IMR-90 (cell line): ENCODE measurements at regions not wholly inside any gene's neighbourhood (a gene's known extent, or its start where the extent isn't known, plus 50 kb on each side); places are given as distances from the start of the nearest gene placed in this dataset.

Experiments used
- ATAC-seq: fragments of 200-7000 bp; cut with Tn5 transposase; 2 replicates; pipeline ENCODE4 v1.9.1; 2020; ENCODE audit warnings: low read depth, mild to moderate bottlenecking, moderate library complexity
- BruUV-seq: library from RNA; stranded (reverse); fragments of 400-500 nt; replicated peaks from 2 replicates; lab custom pipeline; 2021; lab: Mats Ljungman, UMichigan
- CTCF ChIA-PET: fragments of 300-600 bp; formaldehyde crosslinking; extraction: SDS; loops from one replicate; lab custom pipeline; 2021; ENCODE audit warnings: antibody characterized with exemption; lab: Yijun Ruan, JAX
- POLR2A ChIA-PET: fragments of 300-600 bp; sonication (Branson Sonifier 250); formaldehyde crosslinking; loops from one replicate; lab custom pipeline; 2022; ENCODE audit warnings: antibody characterized with exemption; ENCODE audit not compliant: unreplicated experiment; lab: Charles Lee
- DNase-seq: peaks from one replicate; pipeline ENCODE4 v3.0.0; 2013
- H2AFZ ChIP-seq: replicated peaks from 2 replicates; pipeline ENCODE3; 2013; ENCODE audit warnings: low read length, mild to moderate bottlenecking; ENCODE audit not compliant: poor library complexity
- H2AK5ac ChIP-seq: 2 replicates; pipeline ENCODE4 v1.6.1; 2013; ENCODE audit warnings: low read depth, low read length, inconsistent platforms
- H2AK9ac ChIP-seq: replicated peaks from 2 replicates; pipeline ENCODE3; 2013; ENCODE audit warnings: mild to moderate bottlenecking, low read depth, low read length, moderate library complexity; ENCODE audit not compliant: poor library complexity
- H2BK120ac ChIP-seq: 2 replicates; pipeline ENCODE4 v1.6.1; 2013; ENCODE audit warnings: low read depth, low read length, inconsistent platforms
- H2BK15ac ChIP-seq: 3 replicates; pipeline ENCODE4 v1.6.1; 2013; ENCODE audit warnings: low read depth, low read length, inconsistent platforms
- H2BK20ac ChIP-seq: 2 replicates; pipeline ENCODE4 v1.6.1; 2013; ENCODE audit warnings: low read depth, mild to moderate bottlenecking, inconsistent platforms, low read length, moderate library complexity
- H2BK5ac ChIP-seq: 2 replicates; pipeline ENCODE4 v1.6.1; 2013; ENCODE audit warnings: mild to moderate bottlenecking, low read depth, low read length, inconsistent platforms; ENCODE audit not compliant: poor library complexity, severe bottlenecking
- H3K14ac ChIP-seq: replicated peaks from 2 replicates; pipeline ENCODE4 v1.6.1; 2013; ENCODE audit warnings: low read depth, low read length, inconsistent platforms
- H3K18ac ChIP-seq: 2 replicates; pipeline ENCODE4 v1.6.1; 2013; ENCODE audit warnings: low read depth, low read length, control low read depth
- H3K23ac ChIP-seq: 2 replicates; pipeline ENCODE4 v1.6.1; 2013; ENCODE audit warnings: low read depth, low read length, inconsistent platforms
- H3K27ac ChIP-seq: 2 replicates; pipeline ENCODE4 v1.5.1; 2013; ENCODE audit warnings: mild to moderate bottlenecking, control low read depth, low read length; ENCODE audit not compliant: insufficient read depth
- H3K27me3 ChIP-seq: 2 replicates; pipeline ENCODE4 v1.6.1; 2013; ENCODE audit warnings: low read length; ENCODE audit not compliant: control insufficient read depth, insufficient read depth
- H3K36me3 ChIP-seq: 2 replicates; pipeline ENCODE4 v1.6.1; 2013; ENCODE audit warnings: low read length, mixed read lengths; ENCODE audit not compliant: control insufficient read depth, insufficient read depth
- H3K4ac ChIP-seq: 2 replicates; pipeline ENCODE4 v1.6.1; 2013; ENCODE audit warnings: low read depth, low read length, inconsistent platforms
- H3K4me1 ChIP-seq: 2 replicates; pipeline ENCODE4 v1.6.1; 2013; ENCODE audit warnings: low read length, mixed read lengths; ENCODE audit not compliant: control insufficient read depth, insufficient read depth
- H3K4me2 ChIP-seq: 2 replicates; pipeline ENCODE4 v1.6.1; 2013; ENCODE audit warnings: low read depth, mild to moderate bottlenecking, control low read depth, low read length, moderate library complexity
- H3K4me3 ChIP-seq: 2 replicates; pipeline ENCODE4 v1.5.1; 2013; ENCODE audit warnings: low read depth, mild to moderate bottlenecking, control low read depth, low read length, moderate library complexity; ENCODE audit not compliant: insufficient read depth
- H3K56ac ChIP-seq: 2 replicates; pipeline ENCODE4 v1.6.1; 2013; ENCODE audit warnings: low read length, inconsistent platforms; ENCODE audit not compliant: insufficient read depth; ENCODE audit errors: extremely low read depth
- H3K79me1 ChIP-seq, 2 experiments: 2 replicates each; pipeline ENCODE4 v1.6.1; 2013; ENCODE audit warnings: low read length in 2 of 2, inconsistent platforms in 1 of 2, low read depth in 1 of 2
- H3K9ac ChIP-seq: 2 replicates; pipeline ENCODE4 v1.6.1; 2013; ENCODE audit warnings: low read depth, low read length, control low read depth
- H3K9me1 ChIP-seq: 2 replicates; pipeline ENCODE4 v1.6.1; 2013; ENCODE audit warnings: low read length, inconsistent platforms; ENCODE audit not compliant: insufficient read depth
- H3K9me3 ChIP-seq: 2 replicates; pipeline ENCODE4 v1.6.1; 2013; ENCODE audit warnings: low read length; ENCODE audit not compliant: control insufficient read depth, insufficient read depth
- H4K20me1 ChIP-seq: 2 replicates; pipeline ENCODE4 v1.6.1; 2013; ENCODE audit warnings: low read length, inconsistent platforms; ENCODE audit not compliant: insufficient read depth
- H4K5ac ChIP-seq: 2 replicates; pipeline ENCODE4 v1.6.1; 2013; ENCODE audit warnings: mild to moderate bottlenecking, low read depth, low read length, control low read depth
- H4K8ac ChIP-seq, 2 experiments: 2 replicates each; pipeline ENCODE4 v1.6.1; 2013; ENCODE audit warnings: low read depth in 2 of 2, low read length in 2 of 2, control low read depth in 1 of 2, inconsistent platforms in 1 of 2
- H4K91ac ChIP-seq: 2 replicates; pipeline ENCODE4 v1.6.1; 2013; ENCODE audit warnings: low read depth, low read length, inconsistent platforms; ENCODE audit not compliant: insufficient read depth
- BHLHE40 ChIP-seq: fragments of 150-350 bp; IDR thresholded peaks from 2 replicates; pipeline ENCODE4 v1.6.1; 2016; ENCODE audit warnings: mild to moderate bottlenecking, low read depth, low read length
- CEBPB ChIP-seq: IDR thresholded peaks from 2 replicates; pipeline ENCODE4 v1.6.1; 2012; ENCODE audit warnings: low read depth, low read length, improper control_type of control experiment
- CTCF ChIP-seq: conservative IDR thresholded peaks from 2 replicates; pipeline ENCODE4 v1.5.1; 2012; ENCODE audit warnings: mild to moderate bottlenecking, low read depth, low read length, improper control_type of control experiment
- ELK1 ChIP-seq: fragments of 150-350 bp; IDR thresholded peaks from 2 replicates; pipeline ENCODE4 v1.6.1; 2016; ENCODE audit warnings: low read depth, mild to moderate bottlenecking, low read length, moderate library complexity, borderline replicate concordance
- FOS ChIP-seq: fragments of 150-350 bp; IDR thresholded peaks from 2 replicates; pipeline ENCODE4 v1.6.1; 2016; ENCODE audit warnings: low read depth, low read length
- MAFK ChIP-seq: IDR thresholded peaks from 2 replicates; pipeline ENCODE4 v1.6.1; 2012; ENCODE audit warnings: low read depth, low read length, improper control_type of control experiment
- MAZ ChIP-seq: IDR thresholded peaks from 2 replicates; pipeline ENCODE4 v1.6.1; 2012; ENCODE audit warnings: low read depth, mild to moderate bottlenecking, low read length, improper control_type of control experiment, moderate library complexity, borderline replicate concordance
- MXI1 ChIP-seq: IDR thresholded peaks from 2 replicates; pipeline ENCODE4 v1.6.1; 2012; ENCODE audit warnings: low read depth, mild to moderate bottlenecking, low read length, moderate library complexity, borderline replicate concordance
- NFE2L2 ChIP-seq: fragments of 150-350 bp; IDR thresholded peaks from 2 replicates; pipeline ENCODE4 v1.6.1; 2016; ENCODE audit warnings: low read depth, mild to moderate bottlenecking, low read length
- POLR2A ChIP-seq: IDR thresholded peaks from 2 replicates; pipeline ENCODE4 v1.6.1; 2012; ENCODE audit warnings: mild to moderate bottlenecking, low read depth, low read length
- RAD21 ChIP-seq: IDR thresholded peaks from 2 replicates; pipeline ENCODE4 v1.6.1; 2012; ENCODE audit warnings: low read length, improper control_type of control experiment
- RCOR1 ChIP-seq: IDR thresholded peaks from 2 replicates; pipeline ENCODE4 v1.6.1; 2012; ENCODE audit warnings: mild to moderate bottlenecking, low read length, improper control_type of control experiment; ENCODE audit not compliant: insufficient replicate concordance
- RFX5 ChIP-seq: IDR thresholded peaks from 2 replicates; pipeline ENCODE4 v1.8.0; 2012; ENCODE audit warnings: low read depth, mild to moderate bottlenecking, low read length, moderate library complexity
- SMC3 ChIP-seq: fragments of 150-350 bp; IDR thresholded peaks from 2 replicates; pipeline ENCODE4 v1.6.1; 2016; ENCODE audit warnings: low read depth, mild to moderate bottlenecking, antibody characterized with exemption, low read length, moderate library complexity
- USF2 ChIP-seq: fragments of 150-350 bp; IDR thresholded peaks from 2 replicates; pipeline ENCODE4 v1.6.1; 2017; ENCODE audit warnings: mild to moderate bottlenecking, antibody characterized with exemption, low read length, low read depth
- WGBS, 2 experiments: methylation state at CpG; one replicate each; pipeline versions ENCODE4 v1.1.5 to v1.1.7; 2013; ENCODE audit warnings: missing lambda C conversion rate in 2 of 2; ENCODE audit not compliant: insufficient read length in 1 of 2; ENCODE audit errors: extremely low coverage in 2 of 2; 5-methylcytosine and 5-hydroxymethylcytosine counted together
- dilution Hi-C: fragments of 300-500 bp; cut with HindIII; formaldehyde crosslinking; loops from one replicate; pipeline ENCODE4 v1.14.3; 2018; ENCODE audit warnings: low sequenced_read_pairs; ENCODE audit not compliant: unreplicated experiment
- in situ Hi-C: fragments of 300-500 bp; cut with MboI; formaldehyde crosslinking; loops from 3 replicates; pipeline ENCODE4 v1.14.3; 2019; ENCODE audit warnings: low sequenced_read_pairs, inconsistent platforms, mixed read lengths
- intact Hi-C: fragments of 100-400 bp; cut with micrococcal nuclease; formaldehyde crosslinking; loops from 2 replicates; pipeline ENCODE4 v1.10.0; 2022

- dilution Hi-C loops (no loop called here), in situ Hi-C loops (no loop called here), intact Hi-C loops (no loop called here)
- BruUV-seq: no TSS peak
- Histone ChIP-seq H3K18ac (no peak overlapping the region), H3K27ac (no peak overlapping the region), H2BK20ac (no peak overlapping the region), H3K4me1 (no peaks in the 10 kb centered on the region), H3K4me2 (no peak overlapping the region), H4K20me1 (no peaks in the 10 kb centered on the region), H3K9me1 (no peaks in the 10 kb centered on the region), H2BK15ac (no peak overlapping the region), H2BK120ac (no peak overlapping the region), H3K27me3 (no peaks in the 10 kb centered on the region), H2BK5ac (no peak overlapping the region), H3K56ac (no peak overlapping the region), H4K91ac (no peak overlapping the region), H3K9me3 (peaks cover 5% of the 10 kb centered on the region), H2AK9ac (no peak overlapping the region), H3K14ac (no peak overlapping the region), H3K9ac (no peak overlapping the region), H3K79me1 (no peaks in the 10 kb centered on the region), H2AK5ac (no peak overlapping the region), H3K36me3 (no peaks in the 10 kb centered on the region), H4K8ac (no peak overlapping the region), H3K4me3 (no peak overlapping the region), H4K5ac (no peak overlapping the region), H3K4ac (no peak overlapping the region), H3K23ac (no peak overlapping the region), H2AFZ (no peak overlapping the region)
- CTCF ChIA-PET: no interaction called here
- TF ChIP-seq CEBPB (no peak), NFE2L2 (no peak), MXI1 (no peak), BHLHE40 (no peak), POLR2A (no peak), FOS (no peak), RFX5 (no peak), ELK1 (no peak), SMC3 (no peak), CTCF (no peak), RAD21 (no peak), MAFK (no peak), RCOR1 (no peak), MAZ (no peak), USF2 (no peak)
- 0% methylated on average over 1 of the region's 3 CpGs; no CpG with 5 or more reads in 1 of the 2 experiments for WGBS, 2 experiments
- DNase-seq (no peak), ATAC-seq (no peak)
- POLR2A ChIA-PET: no interaction called here
These were observed 173.7 kb upstream of the HS3ST3A1 start for GRCh38 chr17:13775450-13775849.
